GM20000 (cell line): ENCODE measurements at regions not wholly inside any gene's neighbourhood (a gene's known extent, or its start where the extent isn't known, plus 50 kb on each side); places are given as distances from the start of the nearest gene placed in this dataset.
A peak's percentile ranks its signal among the peaks of the same experiment; 100 is the strongest.
"Not testable (repeated sequence)": the region's sequence is repeated elsewhere in the genome, so short reads cannot be mapped to it uniquely, and the experiment has no call there.

ENCODE experiments used
- DNase-seq: peaks from one replicate; pipeline ENCODE4 v3.0.0; 2012; ENCODE audit warnings: low spot score
- CTCF ChIP-seq: IDR thresholded peaks from 2 replicates; pipeline ENCODE4 v1.5.1; 2012; ENCODE audit warnings: mild to moderate bottlenecking, control low read depth; ENCODE audit errors: extremely low read depth, missing control alignments

- TF ChIP-seq CTCF = no peak
- DNase-seq = no peak
These were observed 192.0 kb downstream of the CWF19L2 start for GRCh38 chr11:107265591-107266121.

GRCh38 chr11:107263844-107264563, 193.6 kb downstream of the CWF19L2 start:
- TF ChIP-seq CTCF = no peak
- peak; percentile 16 for DNase-seq

- no peak for TF ChIP-seq CTCF
- DNase-seq = no peak
These were observed 197.8 kb downstream of the CWF19L2 start for GRCh38 chr11:107259811-107260221.

GRCh38 chr11:107257710-107258109, 199.9 kb downstream of the CWF19L2 start:
- DNase-seq = no peak
- TF ChIP-seq CTCF = no peak

- not testable (repeated sequence) for DNase-seq
These were observed 204.0 kb downstream of the CWF19L2 start for GRCh38 chr11:107253661-107254060.

GRCh38 chr11:107252429-107253161, 205.0 kb downstream of the CWF19L2 start:
- no peak for DNase-seq
- no peak for TF ChIP-seq CTCF

GRCh38 chr11:107251298-107251697, 206.3 kb downstream of the CWF19L2 start:
- DNase-seq = no peak
- TF ChIP-seq CTCF = no peak

GRCh38 chr11:107250017-107250416, 207.6 kb downstream of the CWF19L2 start:
- TF ChIP-seq CTCF = no peak
- DNase-seq = no peak
